Renal cortical epithelial cell (primary cell): ENCODE measurements at regions not wholly inside any gene's neighbourhood (a gene's known extent, or its start where the extent isn't known, plus 50 kb on each side); places are given as distances from the start of the nearest gene placed in this dataset.
A peak's percentile ranks its signal among the peaks of the same experiment; 100 is the strongest.
"Not testable (repeated sequence)": the region's sequence is repeated elsewhere in the genome, so short reads cannot be mapped to it uniquely, and the experiment has no call there.

Source experiments
- DNase-seq: peaks from one replicate; pipeline ENCODE4 v3.0.0-alpha.2; 2011; ENCODE audit warnings: low read depth

DNA sequence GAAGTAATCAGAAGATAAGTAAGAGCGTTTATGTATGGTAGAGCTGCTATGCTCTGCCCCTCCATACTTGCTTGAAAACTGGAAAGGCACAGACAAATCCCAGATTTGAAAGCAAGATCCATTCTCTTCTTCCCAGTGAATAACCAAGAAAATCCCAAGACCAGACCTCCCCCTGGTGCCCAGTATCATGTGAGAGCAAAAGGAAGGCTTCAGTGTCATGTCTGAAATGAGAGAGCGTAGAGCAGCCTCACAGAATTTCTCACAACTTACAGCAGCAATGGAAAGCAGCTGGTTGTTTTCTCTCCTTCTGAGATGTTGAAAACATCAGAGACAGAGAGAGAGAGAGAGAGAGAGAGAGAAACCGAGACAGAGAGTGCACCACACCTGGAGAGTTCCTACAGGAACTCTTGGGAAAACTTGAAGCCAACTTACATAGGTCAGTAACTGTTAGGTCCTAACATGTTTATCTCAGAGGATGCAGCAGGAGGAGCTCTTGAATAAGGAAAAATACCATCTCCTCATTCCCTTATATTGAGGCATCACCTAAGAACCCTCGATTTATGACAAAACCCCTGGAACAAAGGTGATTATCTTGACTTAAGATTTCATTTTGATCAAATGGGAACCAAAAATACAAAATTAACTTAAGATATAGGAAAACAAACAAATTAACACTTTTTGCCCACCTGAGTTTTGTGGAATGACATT, 273.3 kb downstream of the NSUN3 start:
- peak; percentile 76 for DNase-seq

GRCh38 chr3:94345101-94345500, 282.2 kb downstream of the NSUN3 start:
- DNase-seq = no peak

DNA sequence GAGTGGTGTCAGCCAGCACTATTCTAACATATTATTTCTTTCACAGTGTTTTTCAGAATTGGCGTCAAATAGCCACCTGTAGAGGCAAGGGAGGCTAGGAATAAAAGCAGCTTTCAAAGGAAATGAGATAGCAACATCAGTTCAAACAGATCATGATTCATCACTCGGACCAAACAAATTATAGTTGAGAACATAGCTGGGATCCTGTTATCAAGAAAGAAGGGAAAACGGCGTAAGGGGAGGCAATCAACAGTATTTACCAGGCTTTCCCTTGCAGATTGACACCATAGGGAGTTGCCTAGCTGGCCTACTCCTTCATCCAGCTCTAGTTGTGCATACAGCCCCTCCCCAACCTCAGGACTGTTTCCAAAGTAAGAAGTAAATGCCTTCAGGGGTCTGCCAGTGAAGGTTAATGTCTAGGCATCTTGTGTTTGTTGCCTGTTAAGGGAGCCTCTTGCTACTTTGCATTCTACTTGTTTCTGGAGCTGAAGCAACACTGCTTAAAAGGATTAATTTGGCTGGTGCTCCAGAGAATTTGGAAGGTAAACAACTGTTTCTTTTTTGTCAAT, 286.5 kb downstream of the NSUN3 start:
- no peak for DNase-seq

GRCh38 chr3:94356581-94356980, 293.7 kb downstream of the NSUN3 start:
- no peak for DNase-seq

DNA sequence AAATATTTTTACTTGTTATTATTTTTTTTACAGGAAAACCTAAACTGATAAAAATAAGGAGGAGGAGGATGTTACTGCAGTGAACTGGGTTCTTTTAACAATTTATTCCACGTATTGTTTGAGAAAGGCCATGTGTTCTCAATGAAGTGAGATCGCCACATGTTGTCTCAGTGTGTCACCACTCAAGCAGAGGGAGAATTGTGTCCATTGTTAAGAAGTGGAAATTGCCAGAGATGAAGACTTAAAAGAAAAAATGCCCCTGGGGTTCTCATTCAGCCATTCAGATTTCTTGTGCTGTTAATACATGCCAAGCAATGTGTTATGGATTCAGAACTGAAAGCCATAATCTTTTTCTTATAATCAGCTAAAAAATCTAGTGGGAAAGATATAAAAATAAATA, 297.1 kb downstream of the NSUN3 start:
- DNase-seq = no peak

- peak; percentile 6 for DNase-seq
Measured at GRCh38 chr3:94360987-94361386, 298.1 kb downstream of the NSUN3 start.

DNA sequence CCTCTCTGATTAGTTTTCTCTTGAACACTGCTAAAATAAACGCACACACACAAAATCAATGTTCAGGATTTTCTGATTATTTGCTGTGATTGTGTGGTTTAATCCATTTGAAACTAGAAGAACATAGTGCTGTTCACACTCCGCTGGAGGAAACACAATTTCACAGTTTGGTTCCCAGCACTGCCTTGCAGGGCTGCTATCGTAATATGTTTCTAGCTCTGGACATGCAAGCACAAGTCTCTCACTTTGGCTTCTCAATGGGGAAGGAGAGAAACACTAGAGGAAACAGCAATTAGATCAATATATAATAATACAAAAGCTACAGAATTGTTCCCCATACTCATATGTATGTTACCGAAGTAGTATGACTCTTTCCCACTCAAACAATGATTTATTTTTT, 299.5 kb downstream of the NSUN3 start:
- no peak for DNase-seq

- DNase-seq = no peak
Measured at GRCh38 chr3:94365006-94365405, 302.1 kb downstream of the NSUN3 start.

GRCh38 chr3:94372026-94372425, 309.2 kb downstream of the NSUN3 start:
- no peak for DNase-seq

DNA sequence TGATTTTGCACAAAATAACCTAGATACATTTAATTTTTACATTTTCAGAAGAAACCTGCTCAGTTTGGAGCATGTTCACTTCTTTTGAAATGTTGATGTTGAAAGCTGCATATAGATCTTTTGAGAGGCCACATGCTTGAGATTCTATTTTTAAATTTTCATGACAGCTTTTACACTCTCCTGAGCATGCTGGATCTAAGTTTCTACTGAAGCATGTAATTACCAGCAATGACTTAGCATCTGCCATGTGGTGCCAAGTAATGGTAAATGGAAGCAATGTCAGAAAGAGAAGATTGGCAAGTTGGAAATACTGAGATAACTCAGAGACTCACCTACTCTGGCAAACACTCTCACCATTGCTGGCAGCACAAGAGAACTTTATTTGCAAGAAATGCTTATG, 310.6 kb downstream of the NSUN3 start:
- no peak for DNase-seq

GRCh38 chr3:94374439-94375161, 311.7 kb downstream of the NSUN3 start:
- no peak for DNase-seq

- DNase-seq = not testable (repeated sequence)
Measured at GRCh38 chr3:94377123-94377696, 314.3 kb downstream of the NSUN3 start.

GRCh38 chr3:94377863-94378262, 315.0 kb downstream of the NSUN3 start:
- not testable (repeated sequence) for DNase-seq

GRCh38 chr3:94378322-94378721, 315.5 kb downstream of the NSUN3 start:
- no peak for DNase-seq

GRCh38 chr3:94379264-94379663, 316.4 kb downstream of the NSUN3 start:
- no peak for DNase-seq

DNA sequence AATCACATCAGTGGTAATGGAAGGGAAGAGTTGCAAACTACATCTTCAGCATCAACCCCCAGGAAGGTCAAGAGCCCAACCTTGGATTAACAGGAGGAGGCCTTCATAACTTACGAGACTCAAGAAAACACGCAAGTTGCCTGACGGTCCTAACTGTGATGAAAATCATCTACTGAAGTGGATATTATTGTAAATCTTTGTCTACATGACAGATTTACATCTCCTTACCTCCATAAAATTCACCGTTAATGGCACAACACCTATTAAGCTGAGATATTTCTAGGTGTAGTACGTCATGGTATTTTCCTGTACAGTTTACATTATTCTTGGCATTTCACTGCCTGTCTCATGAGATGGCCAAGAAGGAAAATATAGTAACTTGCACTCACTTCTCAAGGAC, 332.0 kb downstream of the NSUN3 start:
- no peak for DNase-seq

DNA sequence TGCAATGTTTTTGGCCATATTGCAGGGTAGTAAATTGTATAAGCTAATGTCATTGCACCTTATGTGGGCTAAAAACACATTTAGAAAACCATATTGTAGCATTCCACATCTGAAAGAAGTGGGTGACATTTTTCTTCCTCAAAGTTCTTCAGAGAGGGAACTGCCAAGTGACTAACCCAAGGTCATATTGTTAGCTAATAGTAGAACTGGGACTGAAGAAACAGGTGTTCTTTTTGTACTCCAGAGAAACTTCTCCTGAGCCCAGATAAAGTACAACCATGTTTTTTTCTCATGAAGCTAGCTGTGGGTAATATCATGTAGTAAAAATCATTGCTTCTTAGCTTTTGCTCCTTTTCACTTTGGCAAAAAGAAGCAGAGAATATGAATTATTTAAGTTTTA, 333.0 kb downstream of the NSUN3 start:
- no peak for DNase-seq

DNA sequence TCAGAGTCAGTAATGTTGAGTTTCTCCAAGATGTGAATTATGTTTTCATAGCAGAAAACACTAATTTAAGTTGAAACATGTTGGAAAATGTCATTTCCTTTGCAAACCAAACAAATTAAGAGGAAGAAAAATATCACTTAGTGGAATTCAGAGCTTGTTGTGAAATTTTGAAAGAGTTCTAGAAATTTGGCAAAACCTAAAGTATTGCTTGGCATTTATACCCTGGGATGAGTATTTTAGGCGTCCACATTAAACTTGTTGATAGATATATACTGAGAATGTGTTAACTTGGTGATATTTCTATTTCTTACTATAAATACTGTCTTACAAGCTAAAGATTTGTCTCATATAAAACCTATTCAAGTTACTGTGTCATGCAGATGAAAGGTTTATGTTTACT, 335.2 kb downstream of the NSUN3 start:
- DNase-seq = no peak

DNA sequence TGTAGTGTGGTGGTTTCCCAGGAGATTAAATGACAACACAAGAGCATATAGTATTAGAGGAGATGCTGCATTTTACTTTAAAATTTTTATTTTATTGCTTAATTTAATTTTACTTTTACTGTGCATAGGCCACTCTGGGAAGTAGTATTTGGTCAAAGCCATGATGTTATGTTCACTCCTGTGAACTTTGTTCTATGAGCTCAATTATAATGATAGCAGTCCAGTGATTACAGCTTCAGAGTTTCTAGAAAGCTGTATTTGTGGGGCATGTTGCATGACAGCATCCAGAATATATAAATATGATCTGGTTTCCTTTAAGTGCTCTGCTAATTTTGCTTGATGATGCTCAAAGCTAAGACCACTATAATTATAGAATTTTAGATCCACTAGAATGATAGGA, 338.6 kb downstream of the NSUN3 start:
- no peak for DNase-seq

- no peak for DNase-seq
Measured at GRCh38 chr3:94402126-94402525, 339.3 kb downstream of the NSUN3 start.

- peak; percentile 34 for DNase-seq
Measured at GRCh38 chr3:94405258-94406035, 342.6 kb downstream of the NSUN3 start.

DNA sequence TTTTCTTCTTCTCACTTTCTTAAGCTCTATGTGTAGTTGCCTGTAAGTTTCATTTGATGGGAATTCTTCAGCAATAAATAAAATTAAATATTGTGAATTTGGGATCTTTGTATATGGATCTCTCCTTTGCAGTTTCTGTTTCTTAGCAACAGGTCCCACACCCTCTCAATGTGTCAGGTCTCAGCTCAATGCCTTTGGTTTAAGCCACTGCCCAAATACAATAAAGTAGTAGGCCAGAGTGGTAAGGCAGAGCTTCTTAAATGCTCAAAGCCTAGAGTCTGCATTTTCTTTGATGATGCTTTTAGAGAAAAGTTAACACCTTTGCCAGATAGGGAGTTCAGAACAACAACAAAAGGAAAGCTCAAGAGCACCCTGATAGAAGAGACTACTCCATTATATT, 343.7 kb downstream of the NSUN3 start:
- DNase-seq = peak; percentile 73
